ENCODE measurements at regions not wholly inside any gene's neighbourhood (a gene's known extent, or its start where the extent isn't known, plus 50 kb on each side); places are given as distances from the start of the nearest gene placed in this dataset.

- no peaks in the 10 kb centered on the region for H3K4me1 ChIP-seq (ENCODE audit: control insufficient read depth in 1 of 2, insufficient read depth in 2 of 2, low read length in 2 of 2)
- H3K9ac ChIP-seq (ENCODE audit: insufficient read depth, low read length, poor library complexity, severe bottlenecking): no peak overlapping the region
- H3K4me3 ChIP-seq (replicated peaks in 1 of 3; ENCODE audit: low read depth in 2 of 3, low read length in 3 of 3): no peak overlapping the region
- no peaks in the 10 kb centered on the region for H3K27me3 ChIP-seq (ENCODE audit: control insufficient read depth in 2 of 2, insufficient read depth in 2 of 2, low read length in 2 of 2)
- H3K36me3 ChIP-seq (replicated peaks in 1 of 2; ENCODE audit: control insufficient read depth in 1 of 2, insufficient read depth in 2 of 2, low read length in 2 of 2): no peaks in the 10 kb centered on the region
- no peaks in the 10 kb centered on the region for H3K79me2 ChIP-seq (ENCODE audit: insufficient read depth, low read length)
- peaks cover 0 to 1% (median 0%) of the 10 kb centered on the region in 3 donors for H3K27me3 Mint-ChIP-seq (ENCODE audit: low read depth in 3 of 3)
- DNase-seq: no peak
- no peak overlapping the region for H3K27ac ChIP-seq (ENCODE audit: low read depth in 1 of 2, low read length in 2 of 2)
- WGBS (ENCODE audit: insufficient coverage): 100% methylated on average over 3 of the region's 5 CpGs
- H3K9me3 Mint-ChIP-seq: peaks cover 2 to 11% (median 5%) of the 10 kb centered on the region in 7 donors
- intact Hi-C loops (cut with micrococcal nuclease): no loop called here
- H3K9me3 ChIP-seq (replicated peaks in 1 of 2; ENCODE audit: control insufficient read depth in 1 of 2, insufficient read depth in 1 of 2, low read length in 2 of 2): no peaks in the 10 kb centered on the region
- no peaks in the 10 kb centered on the region for H4K20me1 ChIP-seq (ENCODE audit: insufficient read depth, low read length)
- H3K36me3 Mint-ChIP-seq: no peaks in the 10 kb centered on the region
- TF ChIP-seq CTCF (IDR thresholded peaks at IDR 0.05): no peak
- H3K4me3 Mint-ChIP-seq: no peak overlapping the region
- H3K4me2 ChIP-seq (replicated peaks; ENCODE audit: extremely low read depth, low read length, poor library complexity, severe bottlenecking): no peak overlapping the region
- no peak overlapping the region for H3K27ac Mint-ChIP-seq
- H3K4me1 Mint-ChIP-seq: no peaks in the 10 kb centered on the region
- no peak overlapping the region for H2AFZ ChIP-seq (ENCODE audit: insufficient read depth, low read depth, low read length, poor library complexity, severe bottlenecking)
Observed at GRCh38 chr7:41346878-41347277, 356.0 kb downstream of the INHBA start.

DNA sequence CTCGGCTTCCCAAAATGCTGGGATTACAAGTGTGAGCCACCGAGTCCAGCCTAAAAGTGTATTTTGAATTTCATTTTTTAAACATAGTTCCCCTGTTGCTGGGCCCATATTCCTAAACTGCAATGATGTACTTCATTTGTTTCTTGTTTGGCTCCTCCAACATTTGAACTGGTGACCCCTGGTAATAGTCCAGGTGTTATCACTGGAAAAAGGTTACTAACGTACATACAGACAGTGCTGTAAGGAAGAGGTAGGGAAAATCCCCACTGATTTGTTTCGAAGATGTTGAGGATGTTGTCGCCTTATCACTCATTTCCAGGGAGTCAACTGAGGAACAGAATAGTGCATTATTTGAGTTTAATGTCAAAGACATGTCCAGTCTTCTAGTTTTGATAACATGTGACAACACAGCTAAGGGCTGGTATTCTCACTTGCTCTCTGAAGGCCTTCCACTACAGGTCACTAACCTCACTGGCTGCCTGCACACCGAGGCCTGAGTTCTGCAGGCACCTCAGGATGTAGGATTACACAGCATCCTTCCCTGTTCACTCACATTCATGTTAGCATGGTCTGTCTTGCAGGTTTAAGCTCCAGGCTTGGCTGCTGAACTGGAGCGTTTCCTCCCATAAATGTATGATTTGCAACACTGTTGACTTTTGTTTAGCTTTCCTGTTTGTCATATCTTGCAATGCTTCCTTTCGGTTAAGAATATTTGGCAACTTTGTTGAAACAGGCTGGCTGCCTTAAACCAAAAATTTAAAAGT lies 362.8 kb downstream of the INHBA start:
- Histone ChIP-seq H3K27ac (ENCODE audit: low read depth in 1 of 2, low read length in 2 of 2) (no peak overlapping the region), H2AFZ (ENCODE audit: insufficient read depth, low read depth, low read length, poor library complexity, severe bottlenecking) (no peak overlapping the region), H3K4me2 (replicated peaks; ENCODE audit: extremely low read depth, low read length, poor library complexity, severe bottlenecking) (no peak overlapping the region), H4K20me1 (ENCODE audit: insufficient read depth, low read length) (no peaks in the 10 kb centered on the region), H3K9ac (ENCODE audit: insufficient read depth, low read length, poor library complexity, severe bottlenecking) (no peak overlapping the region), H3K4me1 (ENCODE audit: control insufficient read depth in 1 of 2, insufficient read depth in 2 of 2, low read length in 2 of 2) (no peaks in the 10 kb centered on the region), H3K79me2 (ENCODE audit: insufficient read depth, low read length) (no peaks in the 10 kb centered on the region), H3K4me3 (replicated peaks in 1 of 3; ENCODE audit: low read depth in 2 of 3, low read length in 3 of 3) (no peak overlapping the region), H3K36me3 (replicated peaks in 1 of 2; ENCODE audit: control insufficient read depth in 1 of 2, insufficient read depth in 2 of 2, low read length in 2 of 2) (no peaks in the 10 kb centered on the region), H3K9me3 (replicated peaks in 1 of 2; ENCODE audit: control insufficient read depth in 1 of 2, insufficient read depth in 1 of 2, low read length in 2 of 2) (no peaks in the 10 kb centered on the region), H3K27me3 (ENCODE audit: control insufficient read depth in 2 of 2, insufficient read depth in 2 of 2, low read length in 2 of 2) (no peaks in the 10 kb centered on the region)
- 77% methylated on average over 5 of the region's 8 CpGs for WGBS (ENCODE audit: insufficient coverage)
- intact Hi-C loops (cut with micrococcal nuclease): no loop called here
- peaks cover 0 to 2% (median 1%) of the 10 kb centered on the region in 3 donors for H3K27me3 Mint-ChIP-seq (ENCODE audit: low read depth in 3 of 3)
- TF ChIP-seq CTCF (IDR thresholded peaks at IDR 0.05): no peak
- H3K27ac Mint-ChIP-seq: peak overlapping the region in 1 of 7 donors; percentile 7
- H3K4me1 Mint-ChIP-seq: peaks cover 3% of the 10 kb centered on the region
- H3K9me3 Mint-ChIP-seq: peaks cover 2 to 11% (median 3%) of the 10 kb centered on the region in 7 donors
- H3K4me3 Mint-ChIP-seq: no peak overlapping the region
- H3K36me3 Mint-ChIP-seq: no peaks in the 10 kb centered on the region
- DNase-seq: no peak

All from CD14-positive monocyte (primary cell).